Upper lobe of left lung (tissue), 6 donors: ENCODE measurements at regions not wholly inside any gene's neighbourhood (a gene's known extent, or its start where the extent isn't known, plus 50 kb on each side); places are given as distances from the start of the nearest gene placed in this dataset.

ENCODE experiments used
- ATAC-seq, 2 donors: fragments of 200-7000 bp; cut with Tn5 transposase; one replicate each; pipeline ENCODE4 v1.9.1; 2022; ENCODE audit warnings: mild to moderate bottlenecking in 2 of 2, moderate library complexity in 2 of 2; ENCODE audit not compliant: low FRiP score in 2 of 2
- DNase-seq, 2 donors: peaks; one replicate each; pipeline ENCODE4 v3.0.0-alpha.2; 2019 to 2020
- H3K27ac ChIP-seq, 4 donors: fragments of 200-600 bp; sonication (generic); one replicate each; pipeline ENCODE4 v1.5.1; 2016 to 2019
- H3K27me3 ChIP-seq, 4 donors: fragments of 200-600 bp; sonication (generic); one replicate each; pipeline ENCODE4 v1.5.1; 2017 to 2019
- H3K36me3 ChIP-seq, 4 donors: fragments of 200-600 bp; sonication (generic); one replicate each; pipeline ENCODE4 v1.5.1; 2016 to 2019
- H3K4me1 ChIP-seq, 4 donors: fragments of 200-600 bp; sonication (generic); one replicate each; pipeline ENCODE4 v1.5.1; 2018 to 2019
- H3K4me3 ChIP-seq, 4 donors: fragments of 200-600 bp; sonication (generic); one replicate each; pipeline ENCODE4 v1.5.1; 2017 to 2019; ENCODE audit warnings: mild to moderate bottlenecking in 2 of 4, moderate library complexity in 1 of 4
- H3K9me3 ChIP-seq, 4 donors: fragments of 200-600 bp; sonication (generic); one replicate each; pipeline ENCODE4 v1.5.1; 2018 to 2019
- EP300 ChIP-seq, 4 donors: sonication (generic); formaldehyde crosslinking; IDR thresholded peaks; one replicate each; pipeline ENCODE4 v1.5.1; 2017; ENCODE audit warnings: antibody characterized with exemption in 4 of 4, control low read depth in 2 of 4
- POLR2A ChIP-seq, 4 donors: fragments of 450-650 bp; IDR thresholded peaks; one replicate each; pipeline ENCODE4 v1.5.1; 2016 to 2017; ENCODE audit warnings: antibody characterized with exemption in 4 of 4, mild to moderate bottlenecking in 2 of 4
- POLR2AphosphoS5 ChIP-seq, 2 donors: sonication (generic); formaldehyde crosslinking; IDR thresholded peaks; one replicate each; pipeline ENCODE4 v1.5.1; 2017; ENCODE audit warnings: antibody characterized with exemption in 2 of 2
- WGBS, 2 donors: methylation state at CpG; one replicate each; pipeline ENCODE4 v1.1.5; 2017 to 2018; 5-methylcytosine and 5-hydroxymethylcytosine counted together
- TF ChIP-seq, protein P1 (sequence below), 6 experiments: fragments of 450-650 bp in 4 of 6; fragments of 200-600 bp in 2 of 6; sonication (generic) in 2 of 6; IDR thresholded peaks; one replicate each; pipeline ENCODE4 v1.5.1; 2016 to 2019; ENCODE audit warnings: antibody characterized with exemption in 6 of 6
- donor health status: DM: no; HTN: no; CAD: no; lungs with moderate emphysema.
- donor health status: DM: no; HTN: yes; CAD: no; lungs with severe emphysema.

DNA sequence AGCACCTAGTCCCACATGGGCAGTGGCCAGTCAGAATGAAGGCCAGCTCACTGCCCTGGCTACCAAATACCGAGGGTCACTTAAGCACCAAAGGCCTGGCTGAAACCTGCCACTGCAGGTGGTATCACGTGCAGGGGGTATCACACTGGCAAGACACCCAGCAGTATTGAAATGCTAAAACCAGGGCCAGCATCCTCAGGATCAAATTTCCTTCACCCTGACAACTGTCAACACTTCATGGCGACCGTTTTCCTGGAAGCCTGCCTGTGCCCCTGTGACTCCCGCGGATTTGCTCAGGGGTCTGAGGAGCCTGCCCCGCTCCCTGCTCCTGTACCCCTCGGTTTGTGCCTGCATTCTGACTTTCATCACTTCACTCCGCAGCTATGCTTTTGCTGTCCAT lies 151.1 kb downstream of the TTLL2 start:
- ATAC-seq (no peak), DNase-seq (no peak)
- Histone ChIP-seq H3K27me3 (no peaks in the 10 kb centered on the region), H3K4me1 (peaks cover 12 to 20% (median 14%) of the 10 kb centered on the region in 4 donors), H3K27ac (no peak overlapping the region), H3K9me3 (no peaks in the 10 kb centered on the region), H3K36me3 (no peaks in the 10 kb centered on the region), H3K4me3 (no peak overlapping the region)
- WGBS, 2 donors: 81 to 90% methylated on average over 8 to 9 of the region's 9 CpGs
- no peak for TF ChIP-seq EP300 (IDR thresholded peaks at IDR 0.05)
- TF ChIP-seq, protein P1, sequence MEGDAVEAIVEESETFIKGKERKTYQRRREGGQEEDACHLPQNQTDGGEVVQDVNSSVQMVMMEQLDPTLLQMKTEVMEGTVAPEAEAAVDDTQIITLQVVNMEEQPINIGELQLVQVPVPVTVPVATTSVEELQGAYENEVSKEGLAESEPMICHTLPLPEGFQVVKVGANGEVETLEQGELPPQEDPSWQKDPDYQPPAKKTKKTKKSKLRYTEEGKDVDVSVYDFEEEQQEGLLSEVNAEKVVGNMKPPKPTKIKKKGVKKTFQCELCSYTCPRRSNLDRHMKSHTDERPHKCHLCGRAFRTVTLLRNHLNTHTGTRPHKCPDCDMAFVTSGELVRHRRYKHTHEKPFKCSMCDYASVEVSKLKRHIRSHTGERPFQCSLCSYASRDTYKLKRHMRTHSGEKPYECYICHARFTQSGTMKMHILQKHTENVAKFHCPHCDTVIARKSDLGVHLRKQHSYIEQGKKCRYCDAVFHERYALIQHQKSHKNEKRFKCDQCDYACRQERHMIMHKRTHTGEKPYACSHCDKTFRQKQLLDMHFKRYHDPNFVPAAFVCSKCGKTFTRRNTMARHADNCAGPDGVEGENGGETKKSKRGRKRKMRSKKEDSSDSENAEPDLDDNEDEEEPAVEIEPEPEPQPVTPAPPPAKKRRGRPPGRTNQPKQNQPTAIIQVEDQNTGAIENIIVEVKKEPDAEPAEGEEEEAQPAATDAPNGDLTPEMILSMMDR (IDR thresholded peaks at IDR 0.05): no peak
- no peak for TF ChIP-seq POLR2AphosphoS5 (IDR thresholded peaks at IDR 0.05)
- TF ChIP-seq POLR2A (IDR thresholded peaks at IDR 0.05): no peak

DNA sequence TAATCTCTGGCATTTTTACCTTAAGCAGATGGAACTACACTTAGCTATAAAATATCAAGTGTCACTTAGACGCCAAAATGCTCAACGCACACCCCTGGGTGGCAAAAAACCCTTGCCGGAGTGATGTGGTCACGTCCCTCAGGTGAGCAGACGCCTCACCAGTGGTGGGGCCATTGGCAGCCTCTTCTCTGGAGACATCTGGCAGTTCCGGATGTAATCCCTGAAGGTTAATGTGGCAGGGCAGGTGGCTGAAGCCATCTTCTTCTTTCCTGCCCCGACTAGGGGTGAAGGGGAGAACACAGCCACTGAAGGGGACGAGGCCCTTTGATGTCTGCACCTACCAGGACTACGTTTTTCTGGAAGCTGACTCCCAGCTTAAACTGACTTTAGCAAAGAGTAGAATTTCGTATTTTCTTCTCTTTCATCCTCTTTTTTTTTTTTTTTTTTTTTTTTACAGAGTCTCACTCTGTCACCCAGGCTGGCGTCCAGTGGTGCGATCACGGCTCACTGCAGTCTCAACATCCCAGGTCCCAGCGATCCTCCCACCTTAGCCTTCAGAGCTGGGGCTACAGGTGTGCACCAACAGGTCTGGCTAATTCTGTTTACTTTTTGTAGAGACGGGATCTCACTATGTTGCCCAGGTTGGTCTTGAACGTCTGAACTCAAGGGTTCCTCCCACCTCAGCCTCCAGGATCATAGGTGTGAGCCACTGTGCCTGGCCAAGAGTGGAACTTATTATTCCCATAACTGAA lies 152.1 kb downstream of the TTLL2 start:
- peaks cover 12 to 23% (median 14%) of the 10 kb centered on the region in 4 donors for H3K4me1 ChIP-seq
- DNase-seq (no peak), ATAC-seq (no peak)
- 84 to 88% methylated on average over 16 of the region's 16 CpGs for WGBS, 2 donors
- H3K27me3 ChIP-seq: no peaks in the 10 kb centered on the region
- no peak overlapping the region for H3K27ac ChIP-seq
- H3K4me3 ChIP-seq: no peak overlapping the region
- H3K9me3 ChIP-seq: no peaks in the 10 kb centered on the region
- TF ChIP-seq POLR2A (IDR thresholded peaks at IDR 0.05): no peak
- no peak for TF ChIP-seq POLR2AphosphoS5 (IDR thresholded peaks at IDR 0.05)
- TF ChIP-seq EP300 (IDR thresholded peaks at IDR 0.05): no peak
- TF ChIP-seq, protein P1 (IDR thresholded peaks at IDR 0.05): no peak
- H3K36me3 ChIP-seq: no peaks in the 10 kb centered on the region

GRCh38 chr6:167477688-167478087 lies 152.8 kb downstream of the TTLL2 start:
- no peaks in the 10 kb centered on the region for H3K9me3 ChIP-seq
- TF ChIP-seq, protein P1 (IDR thresholded peaks at IDR 0.05): no peak
- no peak for TF ChIP-seq EP300 (IDR thresholded peaks at IDR 0.05)
- no peak for TF ChIP-seq POLR2A (IDR thresholded peaks at IDR 0.05)
- no peak for TF ChIP-seq POLR2AphosphoS5 (IDR thresholded peaks at IDR 0.05)
- H3K4me3 ChIP-seq: no peak overlapping the region
- peaks cover 12 to 23% (median 14%) of the 10 kb centered on the region in 4 donors for H3K4me1 ChIP-seq
- ATAC-seq (no peak), DNase-seq (no peak)
- WGBS, 2 donors: 89 to 92% methylated on average over 9 of the region's 9 CpGs
- no peaks in the 10 kb centered on the region for H3K27me3 ChIP-seq
- no peaks in the 10 kb centered on the region for H3K36me3 ChIP-seq
- no peak overlapping the region for H3K27ac ChIP-seq

GRCh38 chr6:167479301-167479700 lies 154.4 kb downstream of the TTLL2 start:
- H3K4me1 ChIP-seq: peaks cover 12 to 17% (median 14%) of the 10 kb centered on the region in 4 donors
- 87 to 88% methylated on average over 4 of the region's 4 CpGs for WGBS, 2 donors
- no peak overlapping the region for H3K4me3 ChIP-seq
- no peaks in the 10 kb centered on the region for H3K36me3 ChIP-seq
- TF ChIP-seq, protein P1 (IDR thresholded peaks at IDR 0.05): no peak
- TF ChIP-seq POLR2AphosphoS5 (IDR thresholded peaks at IDR 0.05) (no peak), EP300 (IDR thresholded peaks at IDR 0.05) (no peak), POLR2A (IDR thresholded peaks at IDR 0.05) (no peak)
- peak overlapping the region in 2 of 4 donors; percentile 3 to 10 for H3K27ac ChIP-seq
- H3K9me3 ChIP-seq: no peaks in the 10 kb centered on the region
- no peaks in the 10 kb centered on the region for H3K27me3 ChIP-seq
- ATAC-seq (no peak), DNase-seq (no peak)
